SK-N-DZ (cell line): ENCODE measurements at regions not wholly inside any gene's neighbourhood (a gene's known extent, or its start where the extent isn't known, plus 50 kb on each side); places are given as distances from the start of the nearest gene placed in this dataset.
"Not testable (repeated sequence)": the region's sequence is repeated elsewhere in the genome, so short reads cannot be mapped to it uniquely, and the experiment has no call there.

ENCODE experiments used
- DNase-seq: peaks from one replicate; pipeline ENCODE4 v3.0.0-alpha.2; 2015; ENCODE audit warnings: low spot score

- DNase-seq: no peak
Observed at GRCh38 chr13:38283346-38283745, 66.3 kb upstream of the UFM1 start.

- no peak for DNase-seq
Observed at GRCh38 chr13:38265132-38265497, 84.5 kb upstream of the UFM1 start.

- DNase-seq: no peak
Observed at GRCh38 chr13:38264363-38265131, 85.1 kb upstream of the UFM1 start.

- DNase-seq: no peak
Observed at GRCh38 chr13:38262211-38262610, 87.4 kb upstream of the UFM1 start.

GRCh38 chr13:38255600-38255999, 94.1 kb upstream of the UFM1 start:
- DNase-seq: no peak

- no peak for DNase-seq
Observed at GRCh38 chr13:38239874-38240273, 109.8 kb upstream of the UFM1 start.

GRCh38 chr13:38228322-38228721, 121.3 kb upstream of the UFM1 start:
- no peak for DNase-seq

GRCh38 chr13:38226496-38226895, 123.2 kb upstream of the UFM1 start:
- DNase-seq: no peak

- DNase-seq: no peak
Observed at GRCh38 chr13:38223089-38223488, 126.6 kb upstream of the UFM1 start.

- not testable (repeated sequence) for DNase-seq
Observed at GRCh38 chr13:38221120-38221519, 128.5 kb upstream of the UFM1 start.

GRCh38 chr13:38216181-38216580, 133.5 kb upstream of the UFM1 start:
- no peak for DNase-seq

- no peak for DNase-seq
Observed at GRCh38 chr13:38213314-38213713, 136.3 kb upstream of the UFM1 start.

GRCh38 chr13:38210928-38211596, 138.6 kb upstream of the UFM1 start:
- DNase-seq: no peak

- DNase-seq: no peak
Observed at GRCh38 chr13:38204556-38204955, 145.1 kb upstream of the UFM1 start.

GRCh38 chr13:38202740-38203139, 146.9 kb upstream of the UFM1 start:
- DNase-seq: no peak

- DNase-seq: no peak
Observed at GRCh38 chr13:38191016-38191415, 158.6 kb upstream of the UFM1 start.

GRCh38 chr13:38180670-38181069, 169.0 kb upstream of the UFM1 start:
- no peak for DNase-seq

GRCh38 chr13:38180126-38180525, 169.5 kb upstream of the UFM1 start:
- DNase-seq: no peak

GRCh38 chr13:38176664-38177063, 173.0 kb upstream of the UFM1 start:
- DNase-seq: no peak

GRCh38 chr13:38173403-38173802, 176.2 kb upstream of the UFM1 start:
- DNase-seq: no peak

- DNase-seq: no peak
Observed at GRCh38 chr13:38167164-38167822, 182.4 kb upstream of the UFM1 start.

- no peak for DNase-seq
Observed at GRCh38 chr13:38166116-38166515, 183.5 kb upstream of the UFM1 start.

GRCh38 chr13:38160131-38160530, 189.5 kb upstream of the UFM1 start:
- no peak for DNase-seq
